DND-41 (cell line): ENCODE measurements at regions not wholly inside any gene's neighbourhood (a gene's known extent, or its start where the extent isn't known, plus 50 kb on each side); places are given as distances from the start of the nearest gene placed in this dataset.

Experiments
- ATAC-seq: fragments of 200-7000 bp; cut with Tn5 transposase; 3 replicates; pipeline ENCODE4 v1.9.1; 2021; ENCODE audit warnings: low read depth; ENCODE audit not compliant: insufficient read depth
- DNase-seq: peaks from one replicate; pipeline ENCODE4 v3.0.0-alpha.2; 2020
- H2AFZ ChIP-seq: 2 replicates; pipeline ENCODE4 v1.6.0; 2012; ENCODE audit warnings: low read depth, low read length
- H3K27ac ChIP-seq: 2 replicates; pipeline ENCODE4 v1.5.1; 2012; ENCODE audit warnings: low read length, inconsistent platforms
- H3K27me3 ChIP-seq: fragments of 200-600 bp; sonication (generic); 2 replicates; pipeline ENCODE4 v1.6.0; 2012; ENCODE audit warnings: low read length, mild to moderate bottlenecking, inconsistent platforms; ENCODE audit not compliant: insufficient read depth, poor library complexity
- H3K36me3 ChIP-seq: 2 replicates; pipeline ENCODE4 v1.5.1; 2012; ENCODE audit warnings: low read length, inconsistent platforms; ENCODE audit not compliant: insufficient read depth
- H3K4me1 ChIP-seq: 2 replicates; pipeline ENCODE4 v1.5.1; 2012; ENCODE audit warnings: mild to moderate bottlenecking, low read length; ENCODE audit not compliant: insufficient read depth
- H3K4me2 ChIP-seq: 2 replicates; pipeline ENCODE4 v1.6.0; 2012; ENCODE audit warnings: mild to moderate bottlenecking, moderate library complexity, low read length, inconsistent platforms; ENCODE audit not compliant: insufficient read depth
- H3K4me3 ChIP-seq, 2 experiments: fragments of 200-600 bp in 1 of 2; shearing (Covaris generic) in 1 of 2; 2 replicates each; pipeline ENCODE4 v1.5.1; 2012 to 2016; ENCODE audit warnings: inconsistent platforms in 2 of 2, low read length in 2 of 2, mild to moderate bottlenecking in 2 of 2, low read depth in 1 of 2, moderate library complexity in 1 of 2
- H3K79me2 ChIP-seq: 2 replicates; pipeline ENCODE4 v1.6.0; 2012; ENCODE audit warnings: low read length, inconsistent platforms; ENCODE audit not compliant: insufficient read depth
- H3K9ac ChIP-seq: 2 replicates; pipeline ENCODE4 v1.6.0; 2012; ENCODE audit warnings: low read depth, mild to moderate bottlenecking, inconsistent platforms, low read length, moderate library complexity
- H3K9me3 ChIP-seq: 2 replicates; pipeline ENCODE4 v1.5.1; 2012; ENCODE audit warnings: low read length, moderate library complexity, mild to moderate bottlenecking, inconsistent platforms; ENCODE audit not compliant: insufficient read depth, severe bottlenecking
- H4K20me1 ChIP-seq: 2 replicates; pipeline ENCODE4 v1.6.0; 2012; ENCODE audit warnings: low read length; ENCODE audit not compliant: insufficient read depth
- CTCF ChIP-seq: IDR thresholded peaks from 2 replicates; pipeline ENCODE4 v1.5.1; 2012; ENCODE audit warnings: borderline replicate concordance, low read length, moderate library complexity, mild to moderate bottlenecking; ENCODE audit not compliant: poor library complexity, severe bottlenecking; ENCODE audit errors: extremely low read depth
- EZH2 ChIP-seq: IDR thresholded peaks from 3 replicates; pipeline ENCODE4 v1.6.1; 2012; ENCODE audit warnings: borderline replicate concordance, low read depth, mild to moderate bottlenecking, moderate library complexity, low read length, inconsistent platforms; ENCODE audit not compliant: severe bottlenecking

GRCh38 chr18:38046651-38047050, 481.1 kb upstream of the CELF4 start:
- no peak for DNase-seq
- Histone ChIP-seq H3K27ac (no peak overlapping the region), H4K20me1 (no peaks in the 10 kb centered on the region), H3K4me3 (no peak overlapping the region), H3K4me2 (no peak overlapping the region), H3K4me1 (no peaks in the 10 kb centered on the region), H3K36me3 (no peaks in the 10 kb centered on the region), H3K27me3 (no peaks in the 10 kb centered on the region), H3K9me3 (no peaks in the 10 kb centered on the region), H3K79me2 (no peaks in the 10 kb centered on the region), H2AFZ (no peak overlapping the region), H3K9ac (no peak overlapping the region)
- TF ChIP-seq CTCF = no peak
- no peak for ATAC-seq

- Histone ChIP-seq H3K9me3 (no peaks in the 10 kb centered on the region), H3K27me3 (no peaks in the 10 kb centered on the region), H2AFZ (no peak overlapping the region), H3K79me2 (no peaks in the 10 kb centered on the region), H3K4me1 (no peaks in the 10 kb centered on the region), H3K27ac (no peak overlapping the region), H3K4me2 (no peak overlapping the region), H3K9ac (no peak overlapping the region), H3K36me3 (no peaks in the 10 kb centered on the region), H3K4me3 (no peak overlapping the region), H4K20me1 (no peaks in the 10 kb centered on the region)
- DNase-seq (no peak), ATAC-seq (no peak)
- TF ChIP-seq EZH2 (no peak), CTCF (no peak)
These were observed 480.2 kb upstream of the CELF4 start for GRCh38 chr18:38045845-38046244.

GRCh38 chr18:38042211-38042890, 476.8 kb upstream of the CELF4 start:
- Histone ChIP-seq H3K9me3 (no peaks in the 10 kb centered on the region), H3K4me2 (no peak overlapping the region), H3K4me3 (no peak overlapping the region), H3K27me3 (no peaks in the 10 kb centered on the region), H3K79me2 (no peaks in the 10 kb centered on the region), H3K27ac (no peak overlapping the region), H3K36me3 (no peaks in the 10 kb centered on the region), H2AFZ (no peak overlapping the region), H4K20me1 (no peaks in the 10 kb centered on the region), H3K4me1 (no peaks in the 10 kb centered on the region), H3K9ac (no peak overlapping the region)
- no peak for ATAC-seq
- no peak for TF ChIP-seq EZH2
- no peak for DNase-seq

- Histone ChIP-seq H3K79me2 (no peaks in the 10 kb centered on the region), H3K27me3 (no peaks in the 10 kb centered on the region)
These were observed 472.6 kb upstream of the CELF4 start for GRCh38 chr18:38038242-38038641.

More at GRCh38 chr18:38038242-38038641, 472.6 kb upstream of the CELF4 start:
- Histone ChIP-seq H3K9ac (no peak overlapping the region), H3K9me3 (no peaks in the 10 kb centered on the region), H3K4me2 (no peak overlapping the region), H2AFZ (no peak overlapping the region), H3K4me1 (no peaks in the 10 kb centered on the region), H3K27ac (no peak overlapping the region), H4K20me1 (no peaks in the 10 kb centered on the region), H3K36me3 (no peaks in the 10 kb centered on the region), H3K4me3 (no peak overlapping the region)
- no peak for ATAC-seq
- TF ChIP-seq EZH2 (no peak), CTCF (no peak)
- DNase-seq = no peak
